Spleen (tissue), 7 donors: ENCODE measurements at regions not wholly inside any gene's neighbourhood (a gene's known extent, or its start where the extent isn't known, plus 50 kb on each side); places are given as distances from the start of the nearest gene placed in this dataset.

Source experiments
- CTCF ChIP-seq, 11 experiments: fragments of 200-600 bp in 7 of 11; fragments of 450-650 bp in 4 of 11; sonication (generic) in 4 of 11; IDR thresholded peaks in 8 of 11; conservative IDR thresholded peaks in 3 of 11; 1 replicate in 7 of 11; 2 replicates in 4 of 11; pipeline versions ENCODE4 v1.4.0 to v1.8.0; 2016 to 2021; ENCODE audit warnings: antibody characterized with exemption in 11 of 11, inconsistent platforms in 4 of 11, mild to moderate bottlenecking in 1 of 11
- POLR2A ChIP-seq, 3 donors: fragments of 450-650 bp; IDR thresholded peaks; one replicate each; pipeline ENCODE4 v1.5.1; 2017; ENCODE audit warnings: antibody characterized with exemption in 3 of 3, mild to moderate bottlenecking in 1 of 3
- donor health status: DM: no; HTN: no; CAD: no; lungs with moderate emphysema.
- donor health status: DM: no; HTN: no; CAD: no.
- donor health status: DM: no; HTN: no; CAD: no.

GRCh38 chr4:171718069-171718468, 95.1 kb upstream of the GALNTL6 start:
- TF ChIP-seq POLR2A (IDR thresholded peaks at IDR 0.05), result no peak
- no peak for TF ChIP-seq CTCF (IDR thresholded peaks at IDR 0.05 in 8 of 11, conservative IDR thresholded peaks at IDR 0.05 in 3 of 11)
